Endodermal cell (in vitro differentiated cells): ENCODE measurements at regions not wholly inside any gene's neighbourhood (a gene's known extent, or its start where the extent isn't known, plus 50 kb on each side); places are given as distances from the start of the nearest gene placed in this dataset.

Experiments used
- DNase-seq: peaks from one replicate; pipeline ENCODE4 v3.0.0-alpha.2; 2017
- H3K27ac ChIP-seq: 2 replicates; pipeline ENCODE4 v1.5.1; 2013; ENCODE audit warnings: mild to moderate bottlenecking, low read depth, low read length, moderate library complexity
- H3K27me3 ChIP-seq: 2 replicates; pipeline ENCODE4 v1.6.1; 2013; ENCODE audit warnings: mild to moderate bottlenecking, low read length, moderate library complexity; ENCODE audit not compliant: insufficient read depth, control insufficient read depth, poor library complexity, severe bottlenecking
- H3K36me3 ChIP-seq: 2 replicates; pipeline ENCODE4 v1.7.0; 2013; ENCODE audit warnings: mild to moderate bottlenecking, low read length, moderate library complexity; ENCODE audit not compliant: control insufficient read depth, insufficient read depth
- H3K4me1 ChIP-seq: one replicate; pipeline ENCODE4 v1.7.0; 2013; ENCODE audit warnings: low read length; ENCODE audit not compliant: control insufficient read depth, insufficient read depth
- H3K4me3 ChIP-seq: 2 replicates; pipeline ENCODE4 v1.5.1; 2013; ENCODE audit warnings: mild to moderate bottlenecking, low read length, moderate library complexity
- H3K9ac ChIP-seq: 2 replicates; pipeline ENCODE4 v1.6.1; 2013; ENCODE audit warnings: mild to moderate bottlenecking, low read length, moderate library complexity; ENCODE audit not compliant: poor library complexity, severe bottlenecking; ENCODE audit errors: extremely low read depth
- H3K9me3 ChIP-seq: 2 replicates; pipeline ENCODE4 v1.6.1; 2013; ENCODE audit warnings: mild to moderate bottlenecking, low read length, moderate library complexity; ENCODE audit not compliant: control insufficient read depth
- H3K27ac Mint-ChIP-seq: 2 replicates; pipeline ENCODE4 v1.8.0; 2020; ENCODE audit warnings: mixed read lengths
- H3K27me3 Mint-ChIP-seq: 2 replicates; pipeline ENCODE4 v1.8.0; 2021; ENCODE audit warnings: mild to moderate bottlenecking, mixed read lengths; ENCODE audit not compliant: insufficient read depth
- H3K36me3 Mint-ChIP-seq: 2 replicates; pipeline ENCODE4 v1.8.0; 2020; ENCODE audit warnings: low read depth, mixed read lengths
- H3K4me1 Mint-ChIP-seq: 2 replicates; pipeline ENCODE4 v1.8.0; 2020; ENCODE audit warnings: mixed read lengths
- H3K4me3 Mint-ChIP-seq: 2 replicates; pipeline ENCODE4 v1.8.0; 2020; ENCODE audit warnings: mild to moderate bottlenecking, moderate library complexity, mixed read lengths
- H3K9me3 Mint-ChIP-seq: 2 replicates; pipeline ENCODE4 v1.8.0; 2020; ENCODE audit warnings: mild to moderate bottlenecking, mixed read lengths
- WGBS, 2 experiments: methylation state at CpG; one replicate each; pipeline versions ENCODE4 v1.1.5 to v1.1.7; 2013; ENCODE audit warnings: missing lambda C conversion rate in 2 of 2, mixed read lengths in 1 of 2; ENCODE audit not compliant: insufficient coverage in 1 of 2, insufficient read length in 1 of 2; 5-methylcytosine and 5-hydroxymethylcytosine counted together
- TF ChIP-seq, protein P1 (sequence below): fragments of 200-600 bp; sonication (generic); conservative IDR thresholded peaks from 2 replicates; pipeline ENCODE4 v1.5.0; 2021; ENCODE audit warnings: antibody characterized with exemption, mild to moderate bottlenecking

DNA sequence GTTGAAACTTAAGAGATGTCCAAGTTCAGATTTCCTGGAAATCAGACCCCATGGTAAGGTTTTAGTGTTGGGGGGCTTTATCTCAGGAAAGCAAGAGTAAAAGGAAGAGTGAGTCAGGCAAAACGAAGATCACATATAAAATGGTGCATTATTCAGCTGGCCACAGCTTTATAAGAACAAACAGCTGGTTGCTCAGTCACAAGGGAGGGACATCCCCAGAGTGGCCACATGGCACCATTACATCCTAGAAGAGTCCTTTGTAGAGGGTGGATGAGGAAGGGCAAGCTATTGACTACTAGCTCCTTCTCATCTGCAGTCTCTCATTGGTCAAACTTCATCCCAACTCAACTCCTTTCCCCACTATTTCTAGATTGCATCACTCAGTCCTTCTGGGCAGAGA, 68.3 kb upstream of the COL8A1 start:
- no peak overlapping the region for H3K4me3 Mint-ChIP-seq
- no peaks in the 10 kb centered on the region for H3K4me1 Mint-ChIP-seq
- TF ChIP-seq, protein P1, sequence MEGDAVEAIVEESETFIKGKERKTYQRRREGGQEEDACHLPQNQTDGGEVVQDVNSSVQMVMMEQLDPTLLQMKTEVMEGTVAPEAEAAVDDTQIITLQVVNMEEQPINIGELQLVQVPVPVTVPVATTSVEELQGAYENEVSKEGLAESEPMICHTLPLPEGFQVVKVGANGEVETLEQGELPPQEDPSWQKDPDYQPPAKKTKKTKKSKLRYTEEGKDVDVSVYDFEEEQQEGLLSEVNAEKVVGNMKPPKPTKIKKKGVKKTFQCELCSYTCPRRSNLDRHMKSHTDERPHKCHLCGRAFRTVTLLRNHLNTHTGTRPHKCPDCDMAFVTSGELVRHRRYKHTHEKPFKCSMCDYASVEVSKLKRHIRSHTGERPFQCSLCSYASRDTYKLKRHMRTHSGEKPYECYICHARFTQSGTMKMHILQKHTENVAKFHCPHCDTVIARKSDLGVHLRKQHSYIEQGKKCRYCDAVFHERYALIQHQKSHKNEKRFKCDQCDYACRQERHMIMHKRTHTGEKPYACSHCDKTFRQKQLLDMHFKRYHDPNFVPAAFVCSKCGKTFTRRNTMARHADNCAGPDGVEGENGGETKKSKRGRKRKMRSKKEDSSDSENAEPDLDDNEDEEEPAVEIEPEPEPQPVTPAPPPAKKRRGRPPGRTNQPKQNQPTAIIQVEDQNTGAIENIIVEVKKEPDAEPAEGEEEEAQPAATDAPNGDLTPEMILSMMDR, result no peak
- Histone ChIP-seq H3K4me3 (no peak overlapping the region), H3K9me3 (peaks cover 5% of the 10 kb centered on the region), H3K4me1 (no peaks in the 10 kb centered on the region), H3K9ac (no peak overlapping the region), H3K27ac (no peak overlapping the region), H3K27me3 (no peaks in the 10 kb centered on the region), H3K36me3 (no peaks in the 10 kb centered on the region)
- WGBS, 2 experiments, result 90% methylated on average over 1 of the region's 1 CpG; no CpG with 5 or more reads in 1 of the 2 experiments
- DNase-seq, result no peak
- no peaks in the 10 kb centered on the region for H3K27me3 Mint-ChIP-seq
- no peaks in the 10 kb centered on the region for H3K36me3 Mint-ChIP-seq
- H3K9me3 Mint-ChIP-seq, result no peaks in the 10 kb centered on the region
- H3K27ac Mint-ChIP-seq, result no peak overlapping the region

DNA sequence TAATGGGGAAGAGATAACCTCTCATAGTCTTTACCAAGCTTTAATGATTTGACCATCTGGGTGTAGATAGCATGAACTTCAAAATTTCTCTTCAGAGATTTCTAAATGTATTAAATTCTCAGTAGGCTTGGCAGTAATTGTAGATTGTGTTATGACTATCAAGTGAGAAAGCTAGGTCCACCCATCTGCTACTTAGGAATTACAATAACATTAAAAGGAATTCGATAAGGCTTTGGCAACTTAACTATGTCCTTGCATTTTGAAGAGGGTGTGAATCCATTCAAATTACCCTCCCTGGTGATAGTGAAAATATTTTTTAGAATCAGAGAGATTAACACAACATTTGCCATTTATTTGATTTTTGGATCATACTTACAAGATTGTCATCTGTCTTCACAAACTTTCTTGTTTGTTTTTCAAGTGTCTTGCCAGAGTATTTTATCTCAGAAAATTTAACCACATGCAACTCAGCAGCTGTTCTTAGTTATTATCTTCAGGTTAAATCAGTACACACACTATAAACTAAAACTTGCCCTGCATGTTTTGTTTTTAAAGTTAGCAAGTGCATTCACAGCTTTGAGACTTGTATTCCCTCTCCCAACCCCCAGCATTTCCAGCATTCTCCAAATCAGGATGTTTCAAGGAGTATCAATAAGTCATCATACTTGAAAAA, 69.6 kb upstream of the COL8A1 start:
- H3K4me3 Mint-ChIP-seq, result no peak overlapping the region

DNA sequence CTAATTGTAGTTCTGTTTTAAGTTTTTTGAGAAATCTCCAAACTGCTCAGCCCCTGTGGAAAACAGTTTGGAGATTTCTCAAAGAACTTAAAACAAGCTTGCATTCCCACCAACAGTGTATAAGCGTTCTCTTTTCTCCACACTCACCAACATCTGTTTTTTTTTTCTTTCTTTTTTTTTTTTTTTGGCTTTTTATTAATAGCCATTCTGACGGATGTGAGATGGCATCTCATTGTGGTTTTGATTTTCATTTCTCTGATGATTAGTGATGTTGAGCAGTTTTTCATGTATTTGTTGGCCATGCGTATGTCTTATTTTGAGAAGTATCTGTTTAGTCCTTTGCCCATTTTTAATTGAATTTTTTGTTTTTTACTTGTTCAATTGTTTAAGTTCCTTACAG, 73.1 kb upstream of the COL8A1 start:
- DNase-seq, result no peak
- TF ChIP-seq, protein P1, result no peak
- H3K4me1 Mint-ChIP-seq, result no peaks in the 10 kb centered on the region
- H3K9ac ChIP-seq, result no peak overlapping the region
- H3K4me3 Mint-ChIP-seq, result no peak overlapping the region
- H3K9me3 Mint-ChIP-seq, result no peaks in the 10 kb centered on the region
- no peak overlapping the region for H3K4me3 ChIP-seq
- no peak overlapping the region for H3K27ac ChIP-seq
- H3K27me3 ChIP-seq, result no peaks in the 10 kb centered on the region
- WGBS, 2 experiments, result 84 to 100% methylated on average over 1 to 3 of the region's 3 CpGs
- no peak overlapping the region for H3K27ac Mint-ChIP-seq
- H3K9me3 ChIP-seq, result peaks cover 5% of the 10 kb centered on the region
- H3K27me3 Mint-ChIP-seq, result no peaks in the 10 kb centered on the region
- H3K36me3 ChIP-seq, result no peaks in the 10 kb centered on the region
- no peaks in the 10 kb centered on the region for H3K4me1 ChIP-seq
- no peaks in the 10 kb centered on the region for H3K36me3 Mint-ChIP-seq

More for the DNA sequence above, 69.6 kb upstream of the COL8A1 start:
- Mint-ChIP-seq H3K4me1 (no peaks in the 10 kb centered on the region), H3K27ac (no peak overlapping the region), H3K27me3 (no peaks in the 10 kb centered on the region), H3K9me3 (no peaks in the 10 kb centered on the region), H3K36me3 (no peaks in the 10 kb centered on the region)
- TF ChIP-seq, protein P1, result no peak
- no peak for DNase-seq
- Histone ChIP-seq H3K9me3 (peaks cover 5% of the 10 kb centered on the region), H3K4me3 (no peak overlapping the region), H3K36me3 (no peaks in the 10 kb centered on the region), H3K27ac (no peak overlapping the region), H3K4me1 (no peaks in the 10 kb centered on the region), H3K27me3 (no peaks in the 10 kb centered on the region), H3K9ac (no peak overlapping the region)
- 78% methylated on average over 1 of the region's 1 CpG; no CpG with 5 or more reads in 1 of the 2 experiments for WGBS, 2 experiments
